ENCODE measurements at regions not wholly inside any gene's neighbourhood (a gene's known extent, or its start where the extent isn't known, plus 50 kb on each side); places are given as distances from the start of the nearest gene placed in this dataset.

- Histone ChIP-seq H4K20me1 (ENCODE audit: low read length) (no peaks in the 10 kb centered on the region), H3K4me1 (ENCODE audit: insufficient read depth, low read length) (no peaks in the 10 kb centered on the region), H2AFZ (ENCODE audit: low read length) (no peak overlapping the region), H3K27ac (ENCODE audit: low read length) (no peak overlapping the region), H3F3A (ENCODE audit: low read length, unreplicated experiment) (no peaks in the 10 kb centered on the region), H3K9me2 (replicated peaks; ENCODE audit: low read length) (no peaks in the 10 kb centered on the region), H3K9me3 (ENCODE audit: low read length) (peaks cover 6% of the 10 kb centered on the region; the same call in 1 of the 2 replicates), H3K4me3 (ENCODE audit: low read length) (no peak overlapping the region), H3K9ac (ENCODE audit: low read length) (no peak overlapping the region), H3K36me3 (ENCODE audit: low read depth, low read length) (no peaks in the 10 kb centered on the region), H3K4me2 (ENCODE audit: low read length) (no peak overlapping the region), H3K79me2 (ENCODE audit: low read length) (no peaks in the 10 kb centered on the region), H3K27me3 (ENCODE audit: low read length) (no peaks in the 10 kb centered on the region)
- no peak for TF ChIP-seq CTCF (conservative IDR thresholded peaks at IDR 0.05; ENCODE audit: low read depth, low read length)
- no peak for TF ChIP-seq EZH2phosphoT487 (IDR thresholded peaks at IDR 0.05; ENCODE audit: borderline replicate concordance, low read length)
- TF ChIP-seq EZH2 (IDR thresholded peaks at IDR 0.05; ENCODE audit: low read length, unreplicated experiment) = no peak
- no peak for ATAC-seq
- intact Hi-C loops (cut with micrococcal nuclease) = no loop called here
- CTCF ChIA-PET = no interaction called here
- BruUV-seq (replicated peaks) = no TSS peak
- no peak for DNase-seq
- POLR2A ChIA-PET (ENCODE audit: unreplicated experiment) = no interaction called here
Measured at GRCh38 chr10:83283151-83283550, 856.2 kb upstream of the GHITM start.

GRCh38 chr10:83287374-83287773, 851.9 kb upstream of the GHITM start:
- BruUV-seq (replicated peaks) = no TSS peak
- H3K4me2 ChIP-seq (ENCODE audit: low read length) = no peak overlapping the region
- H3K4me1 ChIP-seq (ENCODE audit: insufficient read depth, low read length) = no peaks in the 10 kb centered on the region
- no peak overlapping the region for H3K4me3 ChIP-seq (ENCODE audit: low read length)
- no peaks in the 10 kb centered on the region for H3K27me3 ChIP-seq (ENCODE audit: low read length)
- H2AFZ ChIP-seq (ENCODE audit: low read length) = no peak overlapping the region
- H3K9ac ChIP-seq (ENCODE audit: low read length) = no peak overlapping the region
- intact Hi-C loops (cut with micrococcal nuclease) = no loop called here
- no peaks in the 10 kb centered on the region for H3K36me3 ChIP-seq (ENCODE audit: low read depth, low read length)
- H3K79me2 ChIP-seq (ENCODE audit: low read length) = no peaks in the 10 kb centered on the region
- H3K9me3 ChIP-seq (ENCODE audit: low read length) = peaks cover 6% of the 10 kb centered on the region; the same call in 1 of the 2 replicates
- no peaks in the 10 kb centered on the region for H3K9me2 ChIP-seq (replicated peaks; ENCODE audit: low read length)
- POLR2A ChIA-PET (ENCODE audit: unreplicated experiment) = no interaction called here
- no peak overlapping the region for H3K27ac ChIP-seq (ENCODE audit: low read length)
- DNase-seq (no peak), ATAC-seq (no peak)
- CTCF ChIA-PET = no interaction called here
- H4K20me1 ChIP-seq (ENCODE audit: low read length) = no peaks in the 10 kb centered on the region
- TF ChIP-seq EZH2 (IDR thresholded peaks at IDR 0.05; ENCODE audit: low read length, unreplicated experiment) (no peak), CTCF (conservative IDR thresholded peaks at IDR 0.05; ENCODE audit: low read depth, low read length) (no peak), EZH2phosphoT487 (IDR thresholded peaks at IDR 0.05; ENCODE audit: borderline replicate concordance, low read length) (no peak)
- H3F3A ChIP-seq (ENCODE audit: low read length, unreplicated experiment) = no peaks in the 10 kb centered on the region

GRCh38 chr10:83289373-83289772, 849.9 kb upstream of the GHITM start:
- DNase-seq (no peak), ATAC-seq (no peak)
- Histone ChIP-seq H4K20me1 (ENCODE audit: low read length) (no peaks in the 10 kb centered on the region), H3K9ac (ENCODE audit: low read length) (no peak overlapping the region), H2AFZ (ENCODE audit: low read length) (no peak overlapping the region), H3K9me2 (replicated peaks; ENCODE audit: low read length) (no peaks in the 10 kb centered on the region), H3K79me2 (ENCODE audit: low read length) (no peaks in the 10 kb centered on the region), H3K4me3 (ENCODE audit: low read length) (no peak overlapping the region), H3K9me3 (ENCODE audit: low read length) (no peaks in the 10 kb centered on the region), H3K4me1 (ENCODE audit: insufficient read depth, low read length) (no peaks in the 10 kb centered on the region), H3K27me3 (ENCODE audit: low read length) (no peaks in the 10 kb centered on the region), H3K36me3 (ENCODE audit: low read depth, low read length) (no peaks in the 10 kb centered on the region), H3K27ac (ENCODE audit: low read length) (no peak overlapping the region), H3F3A (ENCODE audit: low read length, unreplicated experiment) (no peaks in the 10 kb centered on the region), H3K4me2 (ENCODE audit: low read length) (no peak overlapping the region)
- POLR2A ChIA-PET (ENCODE audit: unreplicated experiment) = no interaction called here
- CTCF ChIA-PET = no interaction called here
- BruUV-seq (replicated peaks) = no TSS peak
- TF ChIP-seq EZH2 (IDR thresholded peaks at IDR 0.05; ENCODE audit: low read length, unreplicated experiment) (no peak), CTCF (conservative IDR thresholded peaks at IDR 0.05; ENCODE audit: low read depth, low read length) (no peak), EZH2phosphoT487 (IDR thresholded peaks at IDR 0.05; ENCODE audit: borderline replicate concordance, low read length) (no peak)
- intact Hi-C loops (cut with micrococcal nuclease) = no loop called here

Measured in PC-3 (cell line).